GM18505 (cell line): ENCODE measurements at regions not wholly inside any gene's neighbourhood (a gene's known extent, or its start where the extent isn't known, plus 50 kb on each side); places are given as distances from the start of the nearest gene placed in this dataset.
"Not testable (repeated sequence)": the region's sequence is repeated elsewhere in the genome, so short reads cannot be mapped to it uniquely, and the experiment has no call there.

Experiments
- ATAC-seq: cut with Tn5 transposase; IDR thresholded peaks from one replicate; pipeline ENCODE4 v1.9.1; 2021; ENCODE audit not compliant: unreplicated experiment
- POLR2A ChIP-seq: IDR thresholded peaks from 4 replicates; pipeline ENCODE4 v1.6.1; 2011; ENCODE audit warnings: borderline replicate concordance; ENCODE audit not compliant: insufficient read depth, insufficient read length; ENCODE audit errors: extremely low read depth

DNA sequence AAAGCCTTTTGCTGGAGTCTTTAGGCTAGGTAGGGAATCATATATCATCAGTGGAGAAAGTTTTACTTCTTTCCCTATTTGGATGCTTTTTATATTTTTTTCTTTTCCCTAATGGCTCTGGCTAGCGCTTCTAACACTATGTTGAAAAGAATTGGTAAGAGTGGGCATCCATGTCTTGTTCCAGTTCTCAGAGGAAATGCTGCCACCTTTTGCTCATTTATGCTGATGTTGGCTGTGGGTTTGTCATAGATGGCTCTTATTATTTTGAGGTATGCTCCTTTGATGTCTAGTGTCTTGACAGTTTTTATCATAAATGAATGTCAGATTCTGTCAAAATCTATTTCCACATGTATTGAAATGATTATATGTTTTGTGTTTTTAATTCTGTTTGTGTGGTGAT is 1544.1 kb downstream of the REEP3 start:
- TF ChIP-seq POLR2A = no peak

DNA sequence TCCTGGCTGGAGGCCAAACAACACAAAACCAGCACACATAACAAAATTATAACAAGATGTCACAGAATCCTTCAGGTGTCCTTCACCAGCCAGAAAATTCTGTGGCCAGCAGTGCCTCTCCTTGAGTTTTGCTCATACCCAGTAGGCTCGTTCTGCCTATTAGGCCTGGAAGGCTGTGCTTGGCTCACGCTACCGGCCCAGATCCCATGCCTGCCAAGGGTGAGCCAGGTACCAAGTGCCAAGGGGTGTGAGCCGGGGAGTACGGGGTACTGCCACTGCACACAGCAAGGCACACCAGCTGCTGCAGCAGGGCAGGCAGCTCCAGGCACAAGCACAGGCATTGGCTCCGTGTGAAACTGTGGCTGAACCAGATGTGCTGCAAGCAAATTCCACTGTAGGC is 1562.0 kb downstream of the REEP3 start:
- no peak for ATAC-seq

More for the DNA sequence above, 1544.1 kb downstream of the REEP3 start:
- ATAC-seq = no peak

DNA sequence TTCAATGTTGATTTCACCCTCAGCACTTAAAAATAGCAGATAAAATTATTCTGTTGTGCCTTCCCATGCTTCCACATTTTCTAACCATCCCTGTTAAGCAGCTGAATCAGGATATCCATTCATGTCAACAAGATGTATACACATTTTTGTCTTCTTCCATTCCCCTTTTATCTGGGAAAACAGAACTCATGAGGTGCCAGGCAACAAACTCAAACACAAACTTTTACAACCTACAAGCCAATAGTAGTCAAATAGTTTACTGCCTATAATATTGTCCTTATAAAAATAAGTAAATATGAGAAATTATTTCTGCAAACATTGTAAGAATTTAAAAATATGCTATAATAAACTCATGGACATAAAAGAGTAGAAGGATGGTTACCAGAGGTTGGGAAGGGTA is 1569.8 kb downstream of the REEP3 start:
- no peak for ATAC-seq
- no peak for TF ChIP-seq POLR2A

More for the DNA sequence above, 1562.0 kb downstream of the REEP3 start:
- no peak for TF ChIP-seq POLR2A

DNA sequence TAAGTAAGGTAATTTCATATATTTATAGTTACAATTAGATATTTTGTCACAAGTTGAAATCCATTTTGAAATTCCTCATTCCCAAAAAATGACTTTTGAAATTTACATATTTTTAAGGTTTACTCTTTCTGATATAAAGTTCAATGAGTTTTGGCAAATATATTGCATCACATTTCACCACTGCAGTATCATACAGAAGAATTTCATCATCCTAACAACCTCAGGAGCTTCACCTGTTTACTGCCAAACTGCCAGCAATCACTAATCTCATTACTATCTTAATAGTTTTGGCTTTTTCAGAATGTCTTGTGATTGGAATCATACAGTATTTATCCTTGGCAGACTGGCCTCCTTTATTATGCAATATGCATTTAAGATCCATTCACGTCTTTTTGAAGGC is 1578.9 kb downstream of the REEP3 start:
- no peak for ATAC-seq
- TF ChIP-seq POLR2A = no peak

DNA sequence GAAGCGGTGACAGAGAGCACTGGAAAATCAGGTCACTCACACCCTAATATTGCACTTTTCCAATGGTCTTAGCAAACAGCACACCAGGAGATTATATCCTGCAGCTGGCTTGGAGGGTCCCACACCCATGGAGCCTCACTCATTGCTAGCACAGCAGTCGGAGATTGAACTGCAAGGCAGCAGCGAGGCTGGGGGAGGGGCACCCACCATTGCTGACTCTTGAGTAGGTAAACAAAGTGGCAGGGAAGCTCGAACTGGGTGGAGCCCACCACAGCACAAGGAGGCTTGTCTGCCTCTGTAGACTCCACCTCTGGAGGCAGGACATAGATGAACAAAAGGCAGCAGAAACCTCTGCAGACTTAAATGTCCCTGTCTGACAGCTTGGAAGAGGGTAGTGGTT is 1579.7 kb downstream of the REEP3 start:
- ATAC-seq = not testable (repeated sequence)

DNA sequence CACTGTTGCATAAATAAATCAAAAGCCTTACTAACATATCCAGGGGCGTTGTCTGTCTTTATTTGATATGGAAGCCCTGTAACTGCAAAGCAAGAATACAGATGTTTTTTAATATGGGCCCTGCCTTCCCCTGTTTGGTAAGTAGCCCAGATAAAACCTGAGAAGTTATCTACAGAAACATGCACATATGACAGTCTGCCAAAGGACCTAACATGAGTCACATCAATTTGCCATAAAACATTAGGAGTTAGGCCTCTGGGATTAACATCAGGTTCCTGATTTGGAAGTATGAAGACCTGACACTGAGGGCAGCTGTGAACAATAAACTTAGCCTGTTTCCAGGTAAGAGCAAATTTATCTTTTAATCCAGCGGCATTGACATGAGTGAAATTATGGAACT is 1588.8 kb downstream of the REEP3 start:
- no peak for ATAC-seq
- no peak for TF ChIP-seq POLR2A

DNA sequence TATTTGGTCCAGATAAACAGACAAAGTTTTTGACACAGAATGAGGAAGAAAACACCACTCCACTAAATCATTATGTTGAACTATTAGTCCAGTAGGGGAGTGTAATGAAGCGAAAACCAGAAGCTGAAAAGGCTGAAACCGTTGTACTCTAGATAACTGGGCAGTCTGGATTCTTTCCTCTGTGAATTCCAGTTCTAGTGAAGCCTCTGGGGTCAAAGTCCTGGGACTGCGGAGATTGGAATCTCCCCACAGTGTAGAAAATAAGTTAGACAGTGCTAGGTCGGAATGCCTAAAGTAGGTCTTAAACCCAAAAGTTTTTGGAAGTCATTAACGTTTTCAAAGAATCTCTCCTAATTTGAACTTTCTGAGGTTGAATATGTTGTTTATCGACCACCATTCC is 1589.9 kb downstream of the REEP3 start:
- ATAC-seq = not testable (repeated sequence)

DNA sequence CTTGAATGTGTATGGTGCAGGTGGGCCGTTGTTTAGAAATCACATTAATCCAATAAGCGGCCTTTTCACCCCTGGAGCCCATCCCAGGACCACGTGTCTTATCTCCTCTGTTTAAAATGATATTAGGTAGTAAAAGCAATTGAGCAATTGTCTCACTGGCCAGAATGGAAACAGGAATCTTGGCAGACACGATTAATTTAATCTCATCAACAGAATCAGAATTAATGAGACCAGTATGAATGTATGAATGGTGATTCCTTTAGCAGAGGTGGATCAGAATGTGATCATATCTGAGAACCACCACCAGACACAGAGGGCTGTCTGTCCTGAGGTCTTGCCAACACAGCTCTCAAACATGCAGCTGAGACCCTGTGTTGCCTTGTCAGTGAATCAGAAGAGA is 1591.4 kb downstream of the REEP3 start:
- TF ChIP-seq POLR2A = no peak
- ATAC-seq = no peak

DNA sequence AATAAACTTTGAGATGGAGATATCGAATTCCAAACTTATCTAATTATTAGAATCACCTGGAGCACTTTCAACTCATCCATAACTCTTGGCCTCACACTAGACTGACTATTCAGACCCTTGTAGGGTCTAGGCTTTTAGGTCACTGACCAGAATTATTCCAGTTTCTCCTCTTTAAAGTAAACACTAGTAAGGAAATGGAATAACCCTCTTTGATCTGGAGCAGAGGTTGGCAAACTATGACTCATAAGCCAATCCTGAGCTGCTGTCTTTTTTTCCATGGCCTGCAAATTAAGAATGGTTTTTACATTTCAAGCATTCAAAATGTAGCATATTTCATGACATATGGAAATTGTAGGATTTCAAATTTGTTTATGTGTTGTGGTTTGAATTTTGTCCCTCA is 1601.9 kb downstream of the REEP3 start:
- no peak for TF ChIP-seq POLR2A
- ATAC-seq = no peak

DNA sequence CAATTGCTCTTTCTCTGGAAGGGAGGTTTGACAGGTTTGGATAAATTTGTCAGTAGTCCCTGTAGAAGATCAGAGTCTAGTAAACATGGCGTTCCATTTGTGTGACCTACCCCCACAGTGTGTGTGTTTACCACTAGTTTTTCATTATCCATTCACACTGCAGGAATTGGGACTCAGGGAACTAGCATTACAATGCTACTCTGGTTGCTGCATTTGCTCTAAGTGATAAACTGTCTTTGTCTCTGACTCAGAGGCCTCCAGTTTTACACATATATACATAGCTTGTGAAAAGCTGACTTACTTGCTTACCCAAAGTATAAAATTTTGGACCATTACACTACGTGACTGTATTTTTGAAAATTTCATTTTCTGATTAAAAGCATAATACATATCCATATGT is 1604.0 kb downstream of the REEP3 start:
- TF ChIP-seq POLR2A = no peak
- no peak for ATAC-seq

DNA sequence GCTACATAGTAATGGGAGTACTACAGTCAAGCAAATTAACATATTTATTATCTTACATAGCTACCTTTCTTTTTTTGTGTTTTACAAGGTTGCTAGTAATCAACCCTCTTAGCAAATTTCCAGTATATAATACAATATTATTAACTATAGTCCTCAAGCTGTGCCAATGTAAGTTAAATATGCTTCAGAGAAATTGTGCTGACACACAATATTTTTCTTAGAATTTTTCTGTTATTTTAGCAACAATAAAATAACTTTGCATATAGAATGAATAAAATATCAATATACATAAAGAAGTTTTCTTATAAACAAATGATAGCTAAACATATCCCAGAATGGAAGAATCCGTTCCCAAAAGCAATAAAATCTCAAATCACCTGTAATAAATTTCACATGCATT is 1605.1 kb downstream of the REEP3 start:
- ATAC-seq = no peak
- no peak for TF ChIP-seq POLR2A

DNA sequence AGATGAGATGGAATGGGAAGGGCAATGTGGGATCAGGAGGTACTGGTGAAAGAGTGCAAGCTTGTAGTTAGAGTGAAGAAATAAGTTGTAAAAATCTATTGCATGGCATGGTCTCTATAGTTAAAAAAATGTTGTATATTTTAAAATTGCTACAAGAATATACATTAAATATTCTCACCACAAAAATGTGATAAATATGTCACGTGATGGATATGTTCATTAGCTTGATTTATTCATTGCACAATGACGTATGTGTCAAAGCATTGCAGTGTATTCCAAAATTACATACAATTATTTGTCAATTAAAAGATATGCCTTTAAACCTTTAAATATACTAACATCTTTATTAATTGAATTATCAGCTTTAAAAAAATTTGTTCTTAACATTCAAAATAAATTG is 1607.1 kb downstream of the REEP3 start:
- TF ChIP-seq POLR2A = no peak
- ATAC-seq = no peak

DNA sequence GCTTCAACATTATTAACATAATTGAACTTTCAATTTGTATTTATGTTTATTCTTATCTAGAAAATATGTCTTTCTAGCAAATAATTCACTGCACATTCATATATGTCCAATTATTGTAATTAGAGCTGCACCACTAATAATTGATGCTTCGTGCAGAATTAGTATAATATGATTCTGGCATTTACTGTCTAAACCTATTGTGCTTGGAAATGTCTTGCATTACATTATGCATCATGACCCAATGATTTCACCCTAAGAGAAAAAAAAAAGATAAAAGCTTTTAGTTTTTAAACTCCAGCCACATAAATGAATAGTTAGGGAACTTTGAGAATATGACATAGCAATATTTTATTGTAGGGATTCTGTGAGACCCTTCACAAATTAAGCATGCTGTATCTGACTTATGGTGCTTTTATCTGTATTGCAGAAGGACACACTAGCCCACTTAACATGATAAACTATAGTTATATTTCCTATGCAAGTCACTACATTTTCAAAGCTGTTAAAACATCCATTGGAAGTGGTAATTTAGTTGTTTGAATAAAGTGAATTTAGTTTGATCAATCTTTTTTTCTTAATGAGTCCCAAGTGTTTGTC is 1609.1 kb downstream of the REEP3 start:
- ATAC-seq = no peak
- no peak for TF ChIP-seq POLR2A

DNA sequence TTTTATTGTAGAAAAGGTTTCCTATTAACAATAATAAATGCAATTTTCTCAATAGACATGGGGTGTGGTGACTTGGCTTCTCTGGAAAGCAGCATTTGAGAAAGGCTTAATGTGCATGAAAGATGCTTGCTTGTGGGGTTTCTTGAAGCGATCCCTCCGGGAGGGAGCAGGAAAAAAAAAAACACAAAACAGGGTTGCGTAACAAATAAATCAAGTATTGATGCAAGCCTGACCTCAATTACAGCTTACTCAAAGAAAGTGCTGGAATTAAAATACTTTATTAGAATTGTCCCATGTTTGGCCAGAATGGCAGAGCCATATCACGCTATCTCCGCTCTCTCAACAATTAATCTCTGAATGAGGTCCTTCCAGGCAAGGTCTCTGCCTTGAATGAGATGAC is 1612.5 kb downstream of the REEP3 start:
- ATAC-seq = no peak
- TF ChIP-seq POLR2A = no peak

DNA sequence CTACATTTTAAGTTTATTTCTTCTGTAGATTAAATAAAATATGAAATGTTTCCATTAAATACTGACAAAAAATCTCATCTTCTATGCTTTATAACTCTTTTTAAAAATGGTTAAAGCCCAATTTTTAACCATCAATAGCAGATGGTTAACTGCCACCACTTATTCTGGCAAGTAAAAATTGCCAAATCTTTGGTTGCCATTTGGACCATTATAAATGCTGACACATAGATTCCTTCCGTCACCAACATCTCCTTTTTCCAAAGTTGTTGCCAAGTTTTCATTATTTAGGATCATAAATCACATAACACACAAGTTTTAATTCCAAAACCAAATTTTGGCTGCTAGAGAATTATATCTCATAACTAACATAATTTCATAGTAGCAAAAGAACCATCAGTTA is 1614.3 kb downstream of the REEP3 start:
- ATAC-seq = no peak
- TF ChIP-seq POLR2A = no peak
